HepG2 (cell line): ENCODE measurements at regions not wholly inside any gene's neighbourhood (a gene's known extent, or its start where the extent isn't known, plus 50 kb on each side); places are given as distances from the start of the nearest gene placed in this dataset.
A peak's percentile ranks its signal among the peaks of the same experiment; 100 is the strongest.

ENCODE experiments used
- ATAC-seq: fragments of 200-7000 bp; cut with Tn5 transposase; 3 replicates; pipeline ENCODE4 v1.9.1; 2020; ENCODE audit warnings: mild to moderate bottlenecking, moderate library complexity
- BruUV-seq: library from RNA; stranded (reverse); fragments of 400-500 nt; replicated peaks from 2 replicates; lab custom pipeline; 2021; lab: Mats Ljungman, UMichigan
- CTCF ChIA-PET: fragments of 300-600 bp; formaldehyde crosslinking; extraction: SDS; loops from one replicate; lab custom pipeline; 2021; ENCODE audit warnings: low total read pairs, inconsistent platforms, low intra/inter-chr PET ratio; lab: Yijun Ruan, JAX
- POLR2A ChIA-PET: fragments of 350-600 bp; sonication (Branson Sonifier 250); formaldehyde crosslinking; loops from one replicate; lab custom pipeline; 2020; ENCODE audit warnings: antibody characterized with exemption, inconsistent platforms; lab: Yijun Ruan, JAX
- DNase-seq: peaks from one replicate; pipeline ENCODE4 v3.0.0-alpha.2; 2015; ENCODE audit warnings: low spot score
- FAIRE-seq: peaks from 3 replicates; lab custom pipeline; 2011; peaks lifted over from hg19 to GRCh38; lab: Jason Lieb, UNC
- H2AFZ ChIP-seq: one replicate; pipeline ENCODE4 v1.6.1; 2011; ENCODE audit warnings: low read length, inconsistent platforms
- H3K27ac ChIP-seq: fragments of 300-600 bp; 3 replicates; pipeline ENCODE4 v1.8.0; 2011; ENCODE audit warnings: mixed run types, mild to moderate bottlenecking, mixed read lengths, low read length, inconsistent platforms; ENCODE audit not compliant: insufficient read depth; ENCODE audit errors: extremely low read length
- H3K27me3 ChIP-seq, 2 experiments: fragments of 200-600 bp in 1 of 2; 2 replicates in 1 of 2; 3 replicates in 1 of 2; pipeline versions ENCODE4 v1.6.0 to v1.8.0; 2011; ENCODE audit warnings: low read length in 2 of 2, mild to moderate bottlenecking in 2 of 2, moderate library complexity in 2 of 2, inconsistent platforms in 1 of 2; ENCODE audit not compliant: insufficient read depth in 2 of 2, control insufficient read depth in 1 of 2
- H3K36me3 ChIP-seq, 2 experiments: fragments of 200-600 bp in 1 of 2; replicated peaks in 1 of 2; 2 replicates in 1 of 2; 3 replicates in 1 of 2; pipeline versions ENCODE4 v1.5.1 to v1.8.0; 2011; ENCODE audit warnings: low read length in 2 of 2, inconsistent platforms in 1 of 2; ENCODE audit not compliant: insufficient read depth in 2 of 2, control insufficient read depth in 1 of 2
- H3K4me1 ChIP-seq: 2 replicates; pipeline ENCODE4 v1.5.1; 2012; ENCODE audit warnings: low read length, inconsistent platforms; ENCODE audit not compliant: insufficient read depth
- H3K4me2 ChIP-seq: 2 replicates; pipeline ENCODE4 v1.6.0; 2011; ENCODE audit warnings: low read depth, low read length, inconsistent platforms
- H3K4me3 ChIP-seq, 3 experiments: fragments of 200-600 bp in 1 of 3; sonication (generic), shearing (Covaris generic) in 1 of 3; replicated peaks in 1 of 3; 2 replicates each; pipeline ENCODE4 v1.5.1; 2011 to 2016; ENCODE audit warnings: low read length in 3 of 3, inconsistent platforms in 2 of 3, low read depth in 2 of 3, mild to moderate bottlenecking in 2 of 3, control low read depth in 1 of 3, mixed read lengths in 1 of 3; ENCODE audit not compliant: insufficient read depth in 1 of 3
- H3K79me2 ChIP-seq: one replicate; pipeline ENCODE4 v1.6.1; 2011; ENCODE audit warnings: low read length, inconsistent platforms; ENCODE audit not compliant: insufficient read depth
- H3K9ac ChIP-seq: 2 replicates; pipeline ENCODE4 v1.6.0; 2011; ENCODE audit warnings: mild to moderate bottlenecking, low read depth, low read length, inconsistent platforms; ENCODE audit not compliant: insufficient read depth
- H3K9me3 ChIP-seq: 2 replicates; pipeline ENCODE4 v1.5.1; 2012; ENCODE audit warnings: mild to moderate bottlenecking, low read length
- H4K20me1 ChIP-seq: 2 replicates; pipeline ENCODE4 v1.6.0; 2011; ENCODE audit warnings: inconsistent platforms, mild to moderate bottlenecking, low read length, moderate library complexity; ENCODE audit not compliant: insufficient read depth
- FOSL1 ChIP-seq: sonication (generic); formaldehyde crosslinking; IDR thresholded peaks from 2 replicates; pipeline ENCODE4 v1.9.0; 2021; ENCODE audit warnings: missing genetic modification reagents, borderline replicate concordance
- IKZF1 ChIP-seq: fragments of 450-650 bp; IDR thresholded peaks from 2 replicates; pipeline ENCODE4 v1.7.1; 2016
- IKZF5 ChIP-seq: IDR thresholded peaks from 2 replicates; pipeline ENCODE4 v1.6.1; 2018; ENCODE audit warnings: missing genetic modification reagents, mild to moderate bottlenecking, missing compliant biosample characterization
- MAFF ChIP-seq: IDR thresholded peaks from 2 replicates; pipeline ENCODE4 v1.6.1; 2011; ENCODE audit warnings: low read depth, low read length, improper control_type of control experiment
- MAFK ChIP-seq, 2 experiments: IDR thresholded peaks in 1 of 2; conservative IDR thresholded peaks in 1 of 2; 2 replicates each; pipeline ENCODE4 v1.6.1; 2011; ENCODE audit warnings: improper control_type of control experiment in 2 of 2, low read length in 2 of 2
- SNAPC2 ChIP-seq: sonication (generic); formaldehyde crosslinking; IDR thresholded peaks from 2 replicates; pipeline ENCODE4 v1.8.1; 2022; ENCODE audit warnings: mild to moderate bottlenecking, missing genetic modification reagents
- TCF12 ChIP-seq, 2 experiments: fragments of 450-650 bp in 1 of 2; sonication (generic) in 1 of 2; formaldehyde crosslinking in 1 of 2; IDR thresholded peaks; 2 replicates each; pipeline versions ENCODE4 v1.6.1 to v1.8.0; 2017 to 2022; ENCODE audit warnings: antibody characterized with exemption in 1 of 2, mild to moderate bottlenecking in 1 of 2, missing genetic modification reagents in 1 of 2, moderate library complexity in 1 of 2
- ZFP36 ChIP-seq: fragments of 150-350 bp; IDR thresholded peaks from 2 replicates; pipeline ENCODE4 v1.6.1; 2018; ENCODE audit warnings: borderline replicate concordance, low read length, low read depth; ENCODE audit not compliant: partially characterized antibody
- ZNF24 ChIP-seq: fragments of 450-650 bp; IDR thresholded peaks from 2 replicates; pipeline ENCODE4 v1.6.1; 2017; ENCODE audit warnings: antibody characterized with exemption, mild to moderate bottlenecking
- ZNF350 ChIP-seq: sonication (generic); formaldehyde crosslinking; IDR thresholded peaks from 2 replicates; pipeline ENCODE4 v1.4.0; 2020; ENCODE audit warnings: mild to moderate bottlenecking, low read depth, missing genetic modification reagents, borderline replicate concordance
- ZNF709 ChIP-seq: sonication (generic); formaldehyde crosslinking; IDR thresholded peaks from 2 replicates; pipeline ENCODE4 v1.5.0; 2020; ENCODE audit warnings: mild to moderate bottlenecking, missing genetic modification reagents
- WGBS: methylation state at CpG from one replicate; pipeline ENCODE4 v1.1.6; 2017; ENCODE audit warnings: low lambda C conversion rate; 5-methylcytosine and 5-hydroxymethylcytosine counted together
- in situ Hi-C: cut with HindIII; loops from 2 replicates; pipeline ENCODE4 v1.10.0; 2017; ENCODE audit warnings: low pct_unique_long_range_greater_than_20kb; ENCODE audit not compliant: extremely low pct_ligation_motif_present
- intact Hi-C: fragments of 100-400 bp; cut with micrococcal nuclease; formaldehyde crosslinking; loops from one replicate; pipeline ENCODE4 v1.10.0; 2022; ENCODE audit not compliant: unreplicated experiment
- TF ChIP-seq, protein P1 (sequence below): sonication (generic); formaldehyde crosslinking; IDR thresholded peaks from 2 replicates; pipeline ENCODE4 v1.5.1; 2020; ENCODE audit warnings: mild to moderate bottlenecking, missing genetic modification reagents, borderline replicate concordance

GRCh38 chr4:104263100-104263499 lies 231.6 kb downstream of the CXXC4 start:
- under 1% methylated on average over 3 of the region's 3 CpGs for WGBS
- no TSS peak for BruUV-seq
- in situ Hi-C loops (no loop called here), intact Hi-C loops (no loop called here)
- ChIA-PET CTCF (no interaction called here), POLR2A (no interaction called here)
- FAIRE-seq, result no peak
- no peaks in the 10 kb centered on the region for H3K79me2 ChIP-seq
- H3K27me3 ChIP-seq, result no peaks in the 10 kb centered on the region
- no peak overlapping the region for H3K9ac ChIP-seq
- DNase-seq, result no peak
- H4K20me1 ChIP-seq, result no peaks in the 10 kb centered on the region
- H3K4me2 ChIP-seq, result no peak overlapping the region
- H3K36me3 ChIP-seq, result no peaks in the 10 kb centered on the region
- H2AFZ ChIP-seq, result no peak overlapping the region
- no peak for ATAC-seq
- no peak for TF ChIP-seq IKZF5 (CRISPR knock-in tag)
- peak; percentile 47 to 71; a peak in 3 of 4 replicates for TF ChIP-seq MAFK (conservative IDR thresholded peaks at IDR 0.05 in 1 of 2, IDR thresholded peaks at IDR 0.05 in 1 of 2; ENCODE audit: low read length in 2 of 2)
- peak; percentile 38; the same call in 1 of the 2 replicates for TF ChIP-seq MAFF
- H3K9me3 ChIP-seq, result peaks cover 10% of the 10 kb centered on the region; the same call in 1 of the 2 replicates
- no peak overlapping the region for H3K4me3 ChIP-seq
- no peak overlapping the region for H3K27ac ChIP-seq
- H3K4me1 ChIP-seq, result no peaks in the 10 kb centered on the region

GRCh38 chr4:104262678-104263077 lies 232.0 kb downstream of the CXXC4 start:
- no peak overlapping the region for H3K4me3 ChIP-seq
- TF ChIP-seq FOSL1 (CRISPR knock-in tag) (no peak), ZNF709 (CRISPR knock-in tag) (no peak), ZNF350 (CRISPR knock-in tag) (no peak), SNAPC2 (CRISPR knock-in tag) (no peak), TCF12 (IDR thresholded peaks at IDR 0.05) (no peak), TCF12 (CRISPR knock-in tag; IDR thresholded peaks at IDR 0.05) (no peak), IKZF1 (no peak), ZFP36 (no peak), ZNF24 (no peak)
- TF ChIP-seq, protein P1, sequence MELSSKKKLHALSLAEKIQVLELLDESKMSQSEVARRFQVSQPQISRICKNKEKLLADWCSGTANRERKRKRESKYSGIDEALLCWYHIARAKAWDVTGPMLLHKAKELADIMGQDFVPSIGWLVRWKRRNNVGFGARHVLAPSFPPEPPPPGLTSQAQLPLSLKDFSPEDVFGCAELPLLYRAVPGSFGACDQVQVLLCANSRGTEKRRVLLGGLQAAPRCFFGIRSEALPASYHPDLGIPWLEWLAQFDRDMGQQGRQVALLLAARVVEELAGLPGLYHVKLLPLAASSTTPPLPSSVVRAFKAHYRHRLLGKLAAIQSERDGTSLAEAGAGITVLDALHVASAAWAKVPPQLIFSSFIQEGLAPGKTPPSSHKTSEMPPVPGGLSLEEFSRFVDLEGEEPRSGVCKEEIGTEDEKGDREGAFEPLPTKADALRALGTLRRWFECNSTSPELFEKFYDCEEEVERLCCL (CRISPR knock-in tag), result no peak
- H3K27ac ChIP-seq, result no peak overlapping the region
- H2AFZ ChIP-seq, result no peak overlapping the region
- POLR2A ChIA-PET, result no interaction called here
- no peak overlapping the region for H3K9ac ChIP-seq
- H3K79me2 ChIP-seq, result no peaks in the 10 kb centered on the region
- no peaks in the 10 kb centered on the region for H4K20me1 ChIP-seq
- H3K9me3 ChIP-seq, result peaks cover 10% of the 10 kb centered on the region; the same call in 1 of the 2 replicates
- H3K27me3 ChIP-seq, result no peaks in the 10 kb centered on the region
- in situ Hi-C loops, result no loop called here
- H3K4me1 ChIP-seq, result no peaks in the 10 kb centered on the region
- no peak overlapping the region for H3K4me2 ChIP-seq
- CTCF ChIA-PET, result no interaction called here
- no peaks in the 10 kb centered on the region for H3K36me3 ChIP-seq
- ATAC-seq, result no peak
- WGBS, result 1% methylated on average over 2 of the region's 2 CpGs
- intact Hi-C loops, result no loop called here
- no peak for FAIRE-seq
- no TSS peak for BruUV-seq
- DNase-seq, result no peak
